ENCODE measurements at regions not wholly inside any gene's neighbourhood (a gene's known extent, or its start where the extent isn't known, plus 50 kb on each side); places are given as distances from the start of the nearest gene placed in this dataset.

DNA sequence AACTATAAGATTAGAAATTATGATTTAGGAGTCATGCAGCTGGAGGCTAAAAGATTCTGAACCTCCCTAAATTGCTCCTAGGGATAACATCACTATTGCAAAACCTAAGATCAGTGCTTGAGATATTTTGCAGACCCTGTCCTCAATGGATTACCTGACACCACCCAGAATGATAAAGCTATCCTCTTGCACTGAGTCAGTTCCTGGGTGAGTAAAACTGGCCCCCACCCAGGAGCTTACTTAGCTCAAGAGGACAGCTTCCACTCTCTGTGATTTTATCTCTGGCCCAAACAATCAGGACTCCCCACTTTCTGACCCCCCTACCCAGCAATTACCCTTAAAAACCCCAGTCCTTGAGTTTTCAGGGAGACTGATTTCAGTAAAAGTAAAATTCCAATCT, 2074.4 kb upstream of the RAG2 start:
- TF ChIP-seq EZH2phosphoT487 (IDR thresholded peaks at IDR 0.05; ENCODE audit: insufficient read depth, low read depth) (no peak), EZH2 (IDR thresholded peaks at IDR 0.05; ENCODE audit: insufficient read depth, poor library complexity, severe bottlenecking) (no peak)

Data from GM23248 (cell line).